Stomach (tissue), 8 donors: ENCODE measurements at regions not wholly inside any gene's neighbourhood (a gene's known extent, or its start where the extent isn't known, plus 50 kb on each side); places are given as distances from the start of the nearest gene placed in this dataset.

Experiments used
- DNase-seq, 2 donors: peaks; one replicate each; pipeline versions ENCODE4 v3.0.0 to v3.0.0-alpha.2; 2013 to 2019
- H3K27ac ChIP-seq, 5 donors: fragments of 200-600 bp in 4 of 5; sonication (generic) in 4 of 5; one replicate each; pipeline ENCODE4 v1.5.1; 2013 to 2019; ENCODE audit warnings: mild to moderate bottlenecking in 1 of 5, moderate library complexity in 1 of 5
- H3K27me3 ChIP-seq, 3 donors: fragments of 200-600 bp; sonication (generic); one replicate each; pipeline ENCODE4 v1.5.1; 2017 to 2019; ENCODE audit warnings: mixed run types in 1 of 3
- H3K36me3 ChIP-seq, 4 donors: fragments of 200-600 bp; sonication (generic); 1 replicate in 3 of 4; 2 replicates in 1 of 4; pipeline ENCODE4 v1.5.1; 2016 to 2019
- H3K4me1 ChIP-seq, 4 donors: fragments of 200-600 bp; sonication (generic); one replicate each; pipeline ENCODE4 v1.5.1; 2016 to 2019
- H3K4me3 ChIP-seq, 4 donors: fragments of 200-600 bp; sonication (generic) in 3 of 4; one replicate each; pipeline ENCODE4 v1.5.1; 2016 to 2019; ENCODE audit warnings: mild to moderate bottlenecking in 1 of 4
- H3K9me3 ChIP-seq, 4 donors: fragments of 200-600 bp; sonication (generic); one replicate each; pipeline ENCODE4 v1.5.1; 2016 to 2019
- CTCF ChIP-seq, 7 experiments: fragments of 450-650 bp in 4 of 7; fragments of 200-600 bp in 3 of 7; sonication (generic) in 3 of 7; IDR thresholded peaks; one replicate each; pipeline ENCODE4 v1.5.1; 2016 to 2019; ENCODE audit warnings: antibody characterized with exemption in 7 of 7, control low read depth in 2 of 7, mild to moderate bottlenecking in 1 of 7
- EP300 ChIP-seq: sonication (generic); formaldehyde crosslinking; IDR thresholded peaks from one replicate; pipeline ENCODE4 v1.6.1; 2017; ENCODE audit warnings: antibody characterized with exemption
- POLR2A ChIP-seq, 4 donors: fragments of 450-650 bp; IDR thresholded peaks; one replicate each; pipeline ENCODE4 v1.6.1; 2016; ENCODE audit warnings: antibody characterized with exemption in 4 of 4, control low read depth in 2 of 4, mild to moderate bottlenecking in 1 of 4, moderate library complexity in 1 of 4
- POLR2AphosphoS5 ChIP-seq, 3 donors: sonication (generic); formaldehyde crosslinking; IDR thresholded peaks; one replicate each; pipeline ENCODE4 v1.6.1; 2016; ENCODE audit warnings: antibody characterized with exemption in 3 of 3
- WGBS, 5 donors: extraction: QIAGEN DNeasy Blood & Tissue Kit in 3 of 5; methylation state at CpG; one replicate each; pipeline versions ENCODE4 v1.1.5 to v1.1.7; 2013 to 2018; 5-methylcytosine and 5-hydroxymethylcytosine counted together
- intact Hi-C: fragments of 100-400 bp; cut with DNase I; formaldehyde crosslinking; loops from one replicate; pipeline ENCODE4 v1.15.1; 2023; ENCODE audit warnings: low total_unique reads
- donor health status: healthy with polysubstance abuse.
- donor health status: Bipolar disorder and iron deficiency.
- donor health status: healthy.

- intact Hi-C loops = no loop called here
- no peak overlapping the region for H3K27ac ChIP-seq
- WGBS, 5 donors = 92 to 94% (median 94%) methylated on average over 3 of the region's 3 CpGs
- H3K27me3 ChIP-seq = no peaks in the 10 kb centered on the region
- H3K4me1 ChIP-seq = peaks cover 0 to 11% (median 4%) of the 10 kb centered on the region in 4 donors
- H3K9me3 ChIP-seq = peaks cover 0 to 3% (median 0%) of the 10 kb centered on the region in 4 donors
- TF ChIP-seq POLR2AphosphoS5 (IDR thresholded peaks at IDR 0.05) (no peak), CTCF (IDR thresholded peaks at IDR 0.05) (no peak), EP300 (no peak), POLR2A (IDR thresholded peaks at IDR 0.05) (no peak)
- H3K4me3 ChIP-seq = no peak overlapping the region
- no peak for DNase-seq
- H3K36me3 ChIP-seq = no peaks in the 10 kb centered on the region
Observed at GRCh38 chr4:38453253-38453881, 210.6 kb upstream of the KLF3 start.

GRCh38 chr4:38454284-38454683, 209.7 kb upstream of the KLF3 start:
- H3K27me3 ChIP-seq = no peaks in the 10 kb centered on the region
- no peaks in the 10 kb centered on the region for H3K9me3 ChIP-seq
- no peak overlapping the region for H3K27ac ChIP-seq
- no peak overlapping the region for H3K4me3 ChIP-seq
- peaks cover 0 to 11% (median 4%) of the 10 kb centered on the region in 4 donors for H3K4me1 ChIP-seq
- WGBS, 5 donors = 74 to 91% (median 87%) methylated on average over 3 of the region's 3 CpGs
- no peak for DNase-seq
- TF ChIP-seq EP300 (no peak), POLR2AphosphoS5 (IDR thresholded peaks at IDR 0.05) (no peak), POLR2A (IDR thresholded peaks at IDR 0.05) (no peak), CTCF (IDR thresholded peaks at IDR 0.05) (no peak)
- intact Hi-C loops = no loop called here
- no peaks in the 10 kb centered on the region for H3K36me3 ChIP-seq

GRCh38 chr4:38455092-38455862, 208.7 kb upstream of the KLF3 start:
- no peaks in the 10 kb centered on the region for H3K9me3 ChIP-seq
- no peak overlapping the region for H3K27ac ChIP-seq
- peaks cover 0 to 4% (median 0%) of the 10 kb centered on the region in 4 donors for H3K4me1 ChIP-seq
- H3K4me3 ChIP-seq = no peak overlapping the region
- WGBS, 5 donors = 57 to 73% (median 59%) methylated on average over 7 of the region's 7 CpGs
- H3K36me3 ChIP-seq = no peaks in the 10 kb centered on the region
- DNase-seq = no peak
- intact Hi-C loops = no loop called here
- no peak for TF ChIP-seq POLR2AphosphoS5 (IDR thresholded peaks at IDR 0.05)
- no peak for TF ChIP-seq CTCF (IDR thresholded peaks at IDR 0.05)
- no peak for TF ChIP-seq POLR2A (IDR thresholded peaks at IDR 0.05)
- TF ChIP-seq EP300 = no peak
- H3K27me3 ChIP-seq = no peaks in the 10 kb centered on the region

- H3K9me3 ChIP-seq = no peaks in the 10 kb centered on the region
- H3K27ac ChIP-seq = no peak overlapping the region
- no peaks in the 10 kb centered on the region for H3K36me3 ChIP-seq
- H3K4me1 ChIP-seq = no peaks in the 10 kb centered on the region
- DNase-seq = peak; percentile 24 to 49
- H3K27me3 ChIP-seq = no peaks in the 10 kb centered on the region
- intact Hi-C loops = no loop called here
- H3K4me3 ChIP-seq = no peak overlapping the region
- TF ChIP-seq EP300 = no peak
- TF ChIP-seq POLR2A (IDR thresholded peaks at IDR 0.05) = no peak
- WGBS, 5 donors = 31 to 67% (median 46%) methylated on average over 1 of the region's 1 CpG
Observed at GRCh38 chr4:38456096-38456495, 207.9 kb upstream of the KLF3 start.

GRCh38 chr4:38461342-38461741, 202.7 kb upstream of the KLF3 start:
- Histone ChIP-seq H3K4me3 (no peak overlapping the region), H3K36me3 (no peaks in the 10 kb centered on the region), H3K9me3 (no peaks in the 10 kb centered on the region), H3K27ac (no peak overlapping the region), H3K27me3 (no peaks in the 10 kb centered on the region), H3K4me1 (peaks cover 0 to 5% (median 0%) of the 10 kb centered on the region in 4 donors)
- no peak for DNase-seq
- TF ChIP-seq CTCF (IDR thresholded peaks at IDR 0.05) (no peak), POLR2AphosphoS5 (IDR thresholded peaks at IDR 0.05) (no peak), POLR2A (IDR thresholded peaks at IDR 0.05) (no peak), EP300 (no peak)
- intact Hi-C loops = no loop called here
- 91 to 96% (median 94%) methylated on average over 7 of the region's 7 CpGs for WGBS, 5 donors
